HL-60/S4 (cell line): ENCODE measurements at regions not wholly inside any gene's neighbourhood (a gene's known extent, or its start where the extent isn't known, plus 50 kb on each side); places are given as distances from the start of the nearest gene placed in this dataset.

Experiments
- in situ Hi-C: fragments of 300-500 bp; cut with MboI; formaldehyde crosslinking; loops from 2 replicates; pipeline ENCODE4 v1.14.3; 2022; ENCODE audit warnings: low sequenced_read_pairs

DNA sequence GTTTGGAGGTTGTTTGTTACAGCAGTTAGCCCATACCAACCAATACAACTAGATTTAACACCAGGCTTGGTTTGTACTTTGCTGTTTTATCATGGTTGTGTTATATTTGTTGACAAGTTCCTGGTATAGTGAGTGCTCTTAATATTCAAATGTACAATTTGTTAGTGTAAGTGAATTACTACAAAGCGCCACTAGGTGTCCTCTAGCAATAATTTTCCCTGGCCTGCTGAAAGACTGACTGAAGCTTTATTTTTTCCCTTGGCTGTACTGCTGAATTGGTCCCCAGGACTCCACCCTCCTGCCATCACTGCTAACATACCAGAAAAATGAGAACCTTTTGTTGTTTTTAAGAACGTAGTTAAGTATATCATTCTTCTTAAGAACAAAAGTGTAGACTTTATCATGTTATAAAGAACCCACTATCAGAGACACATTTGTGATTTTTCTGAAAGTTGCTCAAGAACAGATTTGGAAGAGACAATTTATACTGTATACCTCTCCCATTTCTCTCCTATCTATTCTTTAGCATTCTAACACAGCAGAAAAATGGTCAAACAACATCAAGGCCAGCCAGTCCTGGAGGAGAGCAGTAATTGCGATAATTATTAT is 75.3 kb upstream of the FAR2 start:
- in situ Hi-C loops, result loop anchor here (10.0 kb wide), 1 partner anchor 241 kb away; no protein-coding TSS in a partner anchor

DNA sequence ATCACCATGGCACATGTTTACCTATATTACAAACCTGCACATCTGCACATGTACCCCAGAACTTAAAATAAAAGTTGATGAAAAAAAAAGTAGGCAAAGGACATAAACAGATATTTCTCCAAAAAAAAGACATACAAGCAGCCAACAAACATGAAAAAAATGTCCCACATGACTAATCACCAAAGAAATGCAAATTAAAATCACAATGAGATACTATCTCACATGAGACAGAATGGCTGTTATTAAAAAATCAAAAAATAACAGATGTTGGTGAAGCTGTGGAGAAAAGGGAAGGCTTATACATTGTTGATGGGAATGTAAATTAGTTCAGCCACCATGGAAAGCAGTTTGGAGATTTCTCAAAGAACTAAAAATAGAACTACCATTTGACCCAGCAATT is 68.0 kb upstream of the FAR2 start:
- in situ Hi-C loops, result no loop called here

DNA sequence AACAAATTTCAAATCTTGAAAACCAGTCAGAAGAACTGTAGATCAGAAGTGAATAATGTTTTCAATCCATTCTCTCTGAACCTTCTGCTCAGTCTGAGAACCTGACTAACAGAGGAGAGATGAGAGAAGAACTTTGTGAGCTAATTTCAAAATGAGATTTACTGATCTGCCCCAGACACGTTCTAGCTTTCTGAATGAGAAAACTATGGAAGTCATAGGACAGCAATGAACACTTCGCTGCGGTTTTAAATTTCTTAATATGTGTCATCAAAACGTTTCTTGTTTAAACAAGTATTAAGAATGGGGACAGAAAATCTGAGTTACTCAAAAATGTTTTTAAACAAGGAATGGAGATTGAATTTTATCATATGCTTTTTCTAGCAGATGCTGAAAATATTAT is 66.6 kb upstream of the FAR2 start:
- in situ Hi-C loops, result no loop called here

DNA sequence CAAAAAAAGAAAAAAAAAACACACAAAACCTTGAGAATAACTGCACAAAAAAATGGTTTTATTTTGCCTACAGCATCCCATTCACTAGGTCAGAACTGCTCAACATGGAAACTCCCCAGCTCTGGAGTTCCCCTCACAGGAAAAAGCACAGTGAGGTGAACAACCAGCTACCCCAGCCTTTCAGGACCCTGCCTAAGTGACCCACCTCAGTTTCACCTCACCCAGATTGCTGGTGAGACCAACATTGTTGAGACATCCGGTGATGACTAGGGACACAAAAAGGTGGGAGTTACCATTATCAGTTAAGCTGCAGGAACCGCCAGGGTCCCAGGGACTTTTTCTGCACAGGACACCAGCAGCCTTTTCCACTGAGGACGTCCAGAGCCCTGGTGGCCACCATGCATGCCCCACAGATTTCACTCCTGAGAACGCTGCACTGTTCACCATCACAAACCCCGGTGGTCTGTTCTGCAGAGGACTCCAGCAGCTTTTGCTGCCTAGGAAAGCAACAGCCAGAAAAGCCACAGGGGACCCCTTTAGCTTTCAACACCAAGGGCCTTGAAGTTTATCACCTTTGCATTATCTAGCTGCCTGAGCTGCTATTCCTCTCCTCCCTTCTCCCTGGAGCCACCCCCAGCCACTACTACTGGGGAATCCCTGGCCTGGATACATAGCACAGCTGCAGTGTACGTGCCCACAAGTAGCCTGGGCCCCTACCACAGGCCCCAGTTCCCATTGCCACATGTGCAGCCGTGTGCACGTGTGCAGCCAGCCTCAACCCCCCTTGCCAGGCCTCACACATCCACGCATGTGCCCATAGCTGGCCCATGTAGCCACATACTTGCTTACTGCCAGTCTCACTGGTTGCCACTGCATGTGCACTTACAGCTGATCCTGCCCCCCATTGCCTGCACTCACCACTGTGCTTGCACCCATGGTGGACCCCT is 62.5 kb upstream of the FAR2 start:
- in situ Hi-C loops, result no loop called here

DNA sequence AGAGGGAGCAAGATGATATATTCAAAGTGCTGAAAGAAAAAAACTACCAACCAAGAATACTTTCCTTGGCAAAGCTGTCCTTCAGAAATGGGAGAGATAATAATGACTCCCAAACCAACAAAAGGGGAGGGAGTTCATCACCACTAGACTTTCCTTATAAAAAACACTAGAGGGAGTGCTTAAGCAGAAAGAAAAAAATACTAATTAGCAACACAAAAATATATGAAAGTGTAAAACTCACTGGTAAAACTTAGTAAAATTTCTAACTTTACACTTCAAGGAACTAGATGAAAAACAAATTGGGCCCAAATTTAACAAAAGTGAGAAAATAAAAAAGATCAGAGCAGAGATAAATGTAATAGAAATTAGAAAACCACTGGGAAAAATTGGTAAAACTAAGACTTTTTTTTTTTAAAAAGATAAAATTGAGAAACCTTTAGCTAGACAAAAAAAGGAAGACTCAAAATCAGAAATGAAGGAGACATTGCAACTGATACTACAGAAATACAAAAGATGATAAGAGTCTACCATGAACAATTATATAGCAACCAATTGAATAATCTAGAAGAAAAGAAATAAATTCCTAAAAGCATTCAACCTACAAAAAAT is 60.4 kb upstream of the FAR2 start:
- in situ Hi-C loops, result no loop called here
